Upper lobe of left lung (tissue), 4 donors: ENCODE measurements at regions not wholly inside any gene's neighbourhood (a gene's known extent, or its start where the extent isn't known, plus 50 kb on each side); places are given as distances from the start of the nearest gene placed in this dataset.

ENCODE experiments used
- POLR2A ChIP-seq, 4 donors: fragments of 450-650 bp; IDR thresholded peaks; one replicate each; pipeline ENCODE4 v1.5.1; 2016 to 2017; ENCODE audit warnings: antibody characterized with exemption in 4 of 4, mild to moderate bottlenecking in 2 of 4
- POLR2AphosphoS5 ChIP-seq, 2 donors: sonication (generic); formaldehyde crosslinking; IDR thresholded peaks; one replicate each; pipeline ENCODE4 v1.5.1; 2017; ENCODE audit warnings: antibody characterized with exemption in 2 of 2

GRCh38 chr5:6162175-6162574, 216.2 kb downstream of the MED10 start:
- TF ChIP-seq POLR2A (IDR thresholded peaks at IDR 0.05) (no peak), POLR2AphosphoS5 (IDR thresholded peaks at IDR 0.05) (no peak)
